ENCODE measurements at regions not wholly inside any gene's neighbourhood (a gene's known extent, or its start where the extent isn't known, plus 50 kb on each side); places are given as distances from the start of the nearest gene placed in this dataset.
"Not testable (repeated sequence)": the region's sequence is repeated elsewhere in the genome, so short reads cannot be mapped to it uniquely, and the experiment has no call there.

DNA sequence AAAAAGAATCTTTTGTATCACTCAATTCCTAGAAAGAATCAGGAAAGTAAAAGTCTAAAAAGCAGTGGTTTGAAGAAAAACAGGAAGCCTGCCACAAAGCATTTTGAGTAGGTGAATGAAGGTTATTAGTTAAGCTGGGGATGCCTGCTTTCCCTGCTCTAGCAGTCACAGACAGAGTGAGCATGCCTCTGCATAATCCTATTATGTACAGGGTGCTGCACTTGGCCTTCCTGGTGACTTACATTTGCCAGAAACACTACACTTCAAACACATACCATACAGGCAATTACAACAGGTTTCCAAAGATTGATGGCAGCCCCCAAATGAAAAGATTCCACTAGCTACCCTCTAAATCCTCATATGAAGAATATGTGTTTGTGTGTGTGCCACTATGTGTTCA, 130.8 kb downstream of the TPBG start:
- DNase-seq (no peak), ATAC-seq (ENCODE audit: poor library complexity) (no peak)
- intact Hi-C loops (cut with DNase I), result no loop called here

DNA sequence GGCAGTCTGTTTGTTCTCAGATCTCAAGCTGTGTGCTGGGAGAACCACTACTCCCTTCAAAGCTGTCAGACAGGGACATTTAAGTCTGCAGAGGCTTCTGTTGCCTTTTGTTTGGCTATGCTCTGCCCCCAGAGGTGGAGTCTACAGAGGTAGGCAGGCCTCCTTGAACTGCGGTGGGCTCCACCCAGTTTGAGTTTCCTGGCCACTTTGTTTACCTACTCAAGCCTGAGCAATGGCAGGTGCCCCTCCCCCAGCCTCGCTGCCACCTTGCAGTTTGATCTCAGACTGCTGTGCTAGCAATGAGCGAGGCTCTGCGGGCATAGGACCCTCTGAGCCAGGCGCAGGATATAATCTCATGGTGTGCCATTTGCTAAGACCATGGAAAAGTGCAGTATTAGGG, 138.3 kb downstream of the TPBG start:
- DNase-seq; ATAC-seq (ENCODE audit: poor library complexity); intact Hi-C loops (cut with DNase I): not testable (repeated sequence)

DNA sequence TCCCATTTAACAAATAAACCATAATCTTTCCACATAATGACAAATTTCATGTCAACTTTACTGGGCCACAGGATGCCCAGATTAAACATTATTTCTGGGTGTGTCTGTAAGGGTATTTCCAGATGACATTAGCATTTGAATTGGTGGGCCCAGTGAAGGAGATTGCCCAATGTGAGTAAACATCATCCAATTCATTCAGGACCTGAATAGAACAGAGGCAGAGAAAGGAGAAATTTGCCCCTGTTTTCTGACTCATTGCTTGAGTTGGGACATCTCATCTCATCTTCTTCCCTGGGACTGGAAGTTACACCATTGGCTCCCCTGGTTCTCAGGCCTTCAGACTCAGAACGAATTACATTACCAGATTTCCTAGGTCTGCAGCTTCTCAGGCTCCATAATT, 142.9 kb downstream of the TPBG start:
- intact Hi-C loops (cut with DNase I), result no loop called here
- no peak for DNase-seq
- ATAC-seq (ENCODE audit: poor library complexity), result no peak

DNA sequence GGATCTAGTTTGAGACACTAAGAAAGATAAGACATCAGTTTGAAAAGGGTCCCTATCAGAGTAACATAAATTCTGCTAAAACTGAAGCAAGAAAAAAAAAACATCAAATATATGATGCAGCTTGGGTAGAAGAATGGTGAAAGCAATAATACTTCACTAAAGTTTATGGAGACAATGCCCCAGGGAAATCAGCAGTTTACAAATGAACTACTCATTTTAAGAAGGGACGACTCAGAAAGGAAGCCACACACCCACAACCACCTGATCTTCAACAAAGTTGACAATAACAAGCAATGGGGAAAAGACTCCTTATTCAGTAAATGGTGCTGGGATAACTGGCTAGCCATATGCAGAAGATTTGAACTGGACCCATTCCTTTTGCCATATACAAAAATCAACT, 143.5 kb downstream of the TPBG start:
- intact Hi-C loops (cut with DNase I), result no loop called here
- ATAC-seq (ENCODE audit: poor library complexity) (no peak), DNase-seq (no peak)

DNA sequence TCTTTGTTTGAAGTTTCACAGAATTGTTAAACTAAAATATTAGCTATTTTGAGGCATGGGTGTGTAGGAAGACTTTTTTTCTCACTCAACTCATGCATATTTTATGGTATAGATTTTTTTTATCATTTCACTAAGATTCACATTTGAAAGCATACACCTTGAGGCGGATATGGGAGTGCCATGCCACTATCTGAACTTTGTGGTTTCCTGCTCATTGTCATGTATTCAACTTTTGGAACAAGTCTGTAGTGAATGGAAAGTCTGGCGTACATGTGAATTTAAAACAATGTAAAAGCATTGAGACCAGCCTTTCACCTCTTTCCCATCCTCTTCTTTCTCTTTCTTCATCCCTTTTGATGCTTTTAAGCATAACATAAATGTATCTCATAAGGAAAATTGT, 147.9 kb downstream of the TPBG start:
- DNase-seq (no peak), ATAC-seq (ENCODE audit: poor library complexity) (no peak)
- intact Hi-C loops (cut with DNase I), result no loop called here

DNA sequence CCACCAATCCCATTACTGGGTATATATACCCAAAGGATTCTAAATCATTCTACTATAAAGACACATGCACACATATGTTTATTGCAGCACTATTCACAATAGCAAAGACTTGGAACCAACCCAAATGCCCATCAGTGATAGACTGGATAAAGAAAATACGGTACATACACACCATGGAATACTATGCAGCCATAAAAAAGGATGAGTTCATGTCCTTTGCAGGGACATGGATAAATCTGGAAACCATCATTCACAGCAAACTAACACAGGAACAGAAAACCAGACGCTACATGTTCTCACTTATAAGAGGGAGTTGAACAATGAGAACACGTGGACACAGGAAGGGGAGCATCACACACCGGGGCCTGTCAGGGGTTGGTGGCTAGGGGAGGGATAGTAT, 154.3 kb downstream of the TPBG start:
- ATAC-seq (ENCODE audit: poor library complexity); DNase-seq; intact Hi-C loops (cut with DNase I): not testable (repeated sequence)

DNA sequence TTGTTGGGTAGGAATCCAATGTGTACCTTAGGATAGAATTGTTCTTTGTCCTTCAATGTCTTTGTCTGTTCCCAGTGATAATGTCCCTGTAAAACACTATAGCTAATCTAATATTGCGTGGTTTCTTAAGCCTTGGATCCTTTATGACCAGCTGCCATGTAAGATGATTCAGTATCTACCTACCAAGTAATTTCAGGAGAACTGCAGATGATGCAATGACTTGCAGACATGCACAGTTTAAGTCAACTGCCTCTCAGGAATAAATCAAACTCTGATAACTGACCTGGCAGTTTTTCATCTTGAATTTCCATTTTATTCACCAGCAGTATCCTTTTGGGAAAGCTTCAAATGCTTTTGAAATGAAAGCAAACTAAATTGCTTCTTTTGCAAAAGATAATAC, 157.8 kb downstream of the TPBG start:
- DNase-seq (no peak), ATAC-seq (ENCODE audit: poor library complexity) (no peak)
- intact Hi-C loops (cut with DNase I), result no loop called here

DNA sequence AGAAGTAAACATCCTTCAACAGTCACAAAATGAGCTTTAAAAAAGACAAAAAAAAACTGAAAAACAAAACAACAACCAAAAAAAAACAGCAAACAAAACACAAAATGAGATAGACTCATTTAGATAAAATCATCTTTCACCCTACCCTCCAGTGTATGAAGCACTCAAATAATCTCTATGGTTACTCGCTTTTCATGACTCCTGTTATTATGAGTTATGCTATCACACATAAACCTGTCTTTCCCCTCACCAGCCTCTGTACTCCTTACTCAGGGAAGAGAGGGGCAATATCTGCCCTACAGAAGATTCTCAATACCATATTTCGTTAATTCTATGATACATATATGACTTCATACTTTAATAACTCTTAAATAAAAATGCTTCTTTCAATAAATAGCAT, 158.2 kb downstream of the TPBG start:
- DNase-seq (no peak), ATAC-seq (ENCODE audit: poor library complexity) (no peak)
- intact Hi-C loops (cut with DNase I), result no loop called here

DNA sequence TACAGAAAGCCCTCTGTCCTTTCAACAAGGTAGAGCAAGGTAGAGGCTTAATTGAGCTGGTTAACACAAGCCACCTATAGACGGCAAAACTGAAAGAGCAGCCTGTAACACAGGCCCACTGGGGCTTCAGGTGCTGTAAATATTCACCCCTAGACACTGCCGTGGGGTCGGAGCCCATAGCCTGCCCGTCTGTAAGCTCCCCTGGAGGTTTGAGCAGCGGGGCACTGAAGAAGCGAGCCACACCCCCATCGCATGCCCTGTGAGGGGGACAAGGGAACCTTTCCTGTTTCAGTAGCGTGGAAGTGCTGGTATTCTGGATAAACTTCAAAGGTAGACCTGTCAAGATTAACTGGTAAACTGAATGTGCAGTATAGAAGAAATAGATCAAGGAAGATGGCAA, 160.4 kb downstream of the TPBG start:
- no peak for DNase-seq
- intact Hi-C loops (cut with DNase I), result no loop called here

DNA sequence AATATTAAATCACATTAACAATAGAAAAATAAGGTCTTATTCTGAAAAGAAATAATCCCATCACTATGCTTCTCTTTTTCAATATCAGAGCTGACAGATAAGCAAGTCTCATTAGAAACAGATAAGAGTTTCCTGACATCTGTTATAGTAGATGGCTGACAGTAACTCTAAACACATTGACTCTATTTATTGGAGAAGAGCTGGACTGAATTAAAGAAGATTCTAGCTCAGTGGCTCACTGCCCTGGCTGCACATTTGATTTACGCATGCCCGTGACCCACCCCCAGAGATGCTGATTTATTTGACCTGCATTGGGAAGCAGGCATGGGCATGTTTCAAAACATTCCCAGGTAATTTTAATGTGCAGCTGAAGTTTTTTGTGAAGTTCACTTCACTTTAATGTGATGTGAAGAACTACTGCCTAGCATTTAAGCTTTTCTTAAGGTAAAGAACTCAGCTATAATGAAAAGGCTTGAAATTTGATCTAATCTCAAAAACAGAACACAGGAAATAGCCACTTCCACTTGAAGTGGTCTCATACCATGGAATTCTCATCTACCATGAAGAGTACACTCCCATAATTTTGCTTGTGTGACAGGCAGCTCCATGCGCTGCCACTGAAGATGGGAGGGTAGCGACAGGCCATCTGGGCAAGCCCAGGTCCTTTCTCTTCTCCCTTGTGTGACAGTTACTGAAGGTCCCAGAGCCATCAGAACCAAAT, 162.3 kb downstream of the TPBG start:
- no peak for DNase-seq
- intact Hi-C loops (cut with DNase I), result no loop called here
- ATAC-seq (ENCODE audit: poor library complexity), result no peak

More for the DNA sequence above, 160.4 kb downstream of the TPBG start:
- ATAC-seq (ENCODE audit: poor library complexity), result no peak

DNA sequence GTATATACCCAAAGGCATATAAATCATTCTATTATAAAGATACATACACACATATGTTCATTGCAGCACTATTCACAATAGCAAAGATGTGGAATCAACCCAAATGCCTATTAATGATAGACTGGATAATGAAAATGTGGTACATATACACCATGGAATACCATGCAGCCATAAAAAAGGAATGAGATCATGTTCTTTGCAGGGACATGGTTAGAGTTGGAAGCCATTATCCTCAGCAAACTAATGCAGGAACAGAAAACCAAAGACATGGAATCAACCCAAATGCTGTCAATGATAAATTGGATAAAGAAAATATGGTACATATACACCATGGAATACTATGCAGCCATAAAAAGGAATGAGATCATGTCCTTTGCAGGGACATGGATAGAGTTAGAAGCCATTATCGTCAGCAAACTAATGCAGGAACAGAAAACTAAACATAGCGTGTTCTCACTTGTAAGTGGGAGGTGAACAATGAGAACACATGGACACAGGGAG, 166.4 kb downstream of the TPBG start:
- DNase-seq; intact Hi-C loops (cut with DNase I); ATAC-seq (ENCODE audit: poor library complexity): not testable (repeated sequence)

DNA sequence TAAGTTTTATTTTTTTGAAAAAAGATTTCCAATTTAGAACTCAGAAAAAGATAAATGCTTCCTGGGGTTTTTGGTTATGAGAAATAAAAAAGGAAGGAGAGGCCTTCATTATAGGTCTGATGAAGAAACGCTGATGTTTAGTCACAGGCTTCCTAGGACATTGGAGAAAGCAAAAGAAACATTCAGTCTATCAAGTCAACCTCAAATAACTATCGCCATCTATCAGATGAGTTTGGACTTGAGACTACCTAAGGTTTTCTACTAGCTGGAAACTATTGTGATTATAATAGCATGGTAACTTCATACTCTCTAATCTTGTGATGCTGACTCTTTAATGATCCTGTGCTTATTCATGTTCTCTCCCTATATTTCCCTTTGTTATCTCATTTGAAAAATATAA, 171.3 kb downstream of the TPBG start:
- no peak for ATAC-seq (ENCODE audit: poor library complexity)
- intact Hi-C loops (cut with DNase I), result no loop called here
- no peak for DNase-seq

DNA sequence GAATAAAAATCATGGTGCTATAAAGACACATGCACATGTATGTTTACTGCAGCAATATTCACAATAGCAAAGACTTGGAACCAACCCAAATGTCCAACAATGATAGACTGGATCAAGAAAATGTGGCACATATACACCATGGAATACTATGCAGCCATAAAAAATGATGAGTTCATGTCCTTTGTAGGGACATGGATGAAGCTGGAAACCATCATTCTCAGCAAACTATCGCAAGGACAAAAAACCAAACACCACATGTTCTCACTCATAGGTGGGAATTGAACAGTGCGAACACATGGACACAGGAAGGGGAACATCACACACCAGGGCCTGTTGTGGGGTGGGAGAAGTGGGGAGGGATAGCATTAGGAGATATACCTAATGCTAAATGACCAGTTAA, 185.9 kb downstream of the TPBG start:
- ATAC-seq (ENCODE audit: poor library complexity); intact Hi-C loops (cut with DNase I); DNase-seq: not testable (repeated sequence)

DNA sequence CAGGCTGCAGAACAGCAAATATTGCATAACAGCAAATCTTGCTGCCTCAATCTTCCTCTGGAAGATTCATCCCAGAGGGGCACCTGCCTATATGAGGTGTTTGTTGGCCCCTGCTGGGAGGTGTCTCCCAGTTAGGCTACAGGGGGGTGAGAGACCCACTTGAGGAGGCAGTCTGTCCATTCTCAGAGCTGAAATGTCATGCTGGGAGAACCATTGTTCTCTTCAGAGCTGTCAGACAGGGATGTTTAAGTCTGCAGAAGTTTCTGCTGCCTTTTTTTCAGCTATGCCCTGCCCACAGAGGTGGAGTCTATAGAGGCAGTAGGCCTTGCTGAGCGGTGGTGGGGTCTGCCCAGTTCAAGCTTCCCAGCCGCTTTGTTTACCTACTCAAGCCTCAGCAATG, 187.7 kb downstream of the TPBG start:
- ATAC-seq (ENCODE audit: poor library complexity); intact Hi-C loops (cut with DNase I); DNase-seq: not testable (repeated sequence)

DNA sequence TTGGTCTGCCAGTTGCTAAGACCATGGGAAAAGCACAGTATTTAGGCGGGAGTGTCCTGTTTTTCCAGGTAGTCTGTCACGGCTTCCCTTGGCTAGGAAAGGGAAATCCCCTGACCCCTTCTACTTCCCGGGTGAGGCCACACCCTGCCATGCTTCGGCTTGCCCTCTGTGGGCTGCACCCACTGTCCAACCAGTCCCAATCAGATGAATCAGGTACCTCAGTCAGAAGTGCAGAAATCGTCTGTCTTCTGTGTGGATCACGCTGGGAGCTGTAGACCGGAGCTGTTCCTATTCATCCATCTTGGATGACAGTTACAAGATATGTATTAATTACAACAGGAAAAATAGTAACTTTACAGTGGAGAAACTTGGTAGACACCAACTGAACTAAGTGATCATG, 188.2 kb downstream of the TPBG start:
- intact Hi-C loops (cut with DNase I), result no loop called here
- DNase-seq (no peak), ATAC-seq (ENCODE audit: poor library complexity) (no peak)

DNA sequence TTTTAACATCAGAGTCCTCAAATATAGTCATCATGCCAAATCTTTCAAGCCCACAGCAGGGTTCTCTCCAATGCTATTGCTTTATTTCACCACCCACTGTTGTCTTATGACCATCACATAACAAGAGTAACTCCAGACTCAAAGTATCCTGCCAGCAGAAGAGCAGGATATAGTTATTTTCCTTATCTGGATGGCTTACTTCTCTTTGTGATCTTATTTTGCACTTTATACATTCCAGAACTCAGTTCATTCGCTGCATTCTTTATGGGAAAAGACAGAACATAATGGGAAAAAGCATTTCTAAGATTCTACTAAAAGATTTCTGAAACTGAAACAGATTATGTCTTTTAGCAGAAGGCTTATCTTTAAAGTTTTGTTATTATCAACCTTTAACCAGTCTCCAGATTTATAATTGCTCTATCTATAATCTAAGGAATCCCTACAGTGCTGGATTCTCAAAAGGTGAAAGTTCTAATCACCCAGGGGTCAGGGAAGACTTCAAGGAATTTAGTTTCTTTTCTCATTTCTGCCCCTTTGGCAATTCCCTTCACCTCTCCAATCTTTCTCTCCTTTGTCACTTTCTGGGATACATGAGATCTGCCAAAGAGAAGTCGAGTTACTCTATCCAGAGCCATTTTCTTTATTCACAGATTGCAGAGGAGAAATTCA, 190.4 kb downstream of the TPBG start:
- ATAC-seq (ENCODE audit: poor library complexity) (no peak), DNase-seq (no peak)
- intact Hi-C loops (cut with DNase I), result no loop called here

DNA sequence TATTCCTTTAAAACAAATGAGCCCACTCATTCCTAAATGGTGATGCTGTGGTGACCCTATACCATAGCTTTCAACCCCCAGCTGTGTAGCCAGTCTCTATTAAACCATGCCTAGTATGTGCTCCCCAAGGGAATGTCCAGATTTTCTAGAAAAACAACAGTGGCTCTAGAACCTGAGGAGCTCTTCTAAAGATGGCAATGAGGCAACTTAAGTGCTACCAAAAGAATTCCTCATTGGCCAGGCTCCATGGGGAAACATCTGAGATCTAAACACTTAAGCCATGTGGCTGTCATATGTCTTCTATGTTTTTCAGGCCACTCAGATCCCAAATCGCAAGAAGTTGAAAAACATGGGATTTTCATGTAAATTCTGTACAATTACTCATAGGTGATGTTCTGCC, 191.0 kb downstream of the TPBG start:
- ATAC-seq (ENCODE audit: poor library complexity), result no peak
- DNase-seq, result no peak
- intact Hi-C loops (cut with DNase I), result no loop called here

DNA sequence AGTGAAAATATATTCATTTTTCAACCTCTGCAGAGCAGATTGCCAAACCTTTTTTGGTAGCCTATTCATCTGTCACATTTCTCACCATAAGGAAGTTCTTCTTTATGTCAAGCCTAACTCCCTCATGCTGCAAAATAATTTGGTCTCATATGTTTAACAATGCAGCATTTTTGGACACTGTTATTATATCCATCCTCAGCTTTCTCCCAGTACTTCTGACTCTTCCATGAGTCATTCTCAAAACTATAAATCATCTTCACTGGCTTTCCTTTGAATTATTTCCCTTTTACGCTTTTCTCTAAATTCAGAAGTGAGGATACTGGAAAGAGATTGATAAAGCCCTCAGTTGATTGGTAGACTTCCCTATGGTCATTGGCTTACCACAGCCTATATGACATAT, 192.2 kb downstream of the TPBG start:
- DNase-seq (no peak), ATAC-seq (ENCODE audit: poor library complexity) (no peak)
- intact Hi-C loops (cut with DNase I), result no loop called here

DNA sequence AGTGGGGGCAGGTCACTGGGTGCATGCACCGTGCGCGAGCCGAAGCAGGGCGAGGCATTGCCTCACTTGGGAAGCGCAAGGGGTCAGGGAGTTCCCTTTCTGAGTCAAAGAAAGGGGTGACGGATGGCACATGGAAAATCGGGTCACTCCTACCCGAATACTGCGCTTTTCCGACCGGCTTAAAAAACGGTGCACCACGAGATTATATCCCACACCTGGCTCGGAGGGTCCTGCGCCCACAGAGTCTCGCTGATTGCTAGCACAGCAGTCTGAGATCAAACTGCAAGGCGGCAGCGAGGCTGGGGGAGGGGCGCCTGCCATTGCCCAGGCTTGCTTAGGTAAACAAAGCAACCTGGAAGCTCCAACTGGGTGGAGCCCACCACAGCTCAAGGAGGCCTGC, 194.9 kb downstream of the TPBG start:
- DNase-seq; intact Hi-C loops (cut with DNase I); ATAC-seq (ENCODE audit: poor library complexity): not testable (repeated sequence)

DNA sequence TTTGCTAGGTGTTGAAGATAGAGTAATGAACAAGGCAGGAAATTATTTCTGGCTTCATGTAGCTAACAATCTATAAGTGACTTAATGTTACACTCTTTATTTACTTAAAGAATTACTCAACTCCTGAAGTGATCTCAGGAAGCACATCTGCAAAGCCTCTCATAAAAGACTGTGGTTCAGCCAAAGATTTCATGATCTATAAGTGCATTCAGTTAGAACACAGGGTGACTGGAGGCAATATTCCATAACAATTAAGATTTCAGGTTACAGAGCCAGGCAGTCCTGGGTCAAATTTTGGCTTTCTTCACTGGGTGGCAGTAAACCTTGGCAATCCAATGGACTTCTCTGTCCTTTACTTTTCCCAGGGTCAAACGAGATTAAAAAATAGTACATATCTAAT, 204.0 kb downstream of the TPBG start:
- intact Hi-C loops (cut with DNase I), result no loop called here
- ATAC-seq (ENCODE audit: poor library complexity) (no peak), DNase-seq (no peak)

Measured in Right ventricle myocardium superior (tissue), 1 donor.